GM12878 (cell line): ENCODE measurements at regions not wholly inside any gene's neighbourhood (a gene's known extent, or its start where the extent isn't known, plus 50 kb on each side); places are given as distances from the start of the nearest gene placed in this dataset.

Experiments used
- CTCF ChIP-seq, 3 experiments: IDR thresholded peaks in 2 of 3; conservative IDR thresholded peaks in 1 of 3; 2 replicates each; pipeline ENCODE4 v1.5.1; 2011; ENCODE audit warnings: low read depth in 3 of 3, low read length in 3 of 3, mild to moderate bottlenecking in 3 of 3, control low read depth in 2 of 3, moderate library complexity in 2 of 3, inconsistent platforms in 1 of 3, mixed read lengths in 1 of 3; ENCODE audit not compliant: control insufficient read depth in 2 of 3, insufficient read depth in 1 of 3; ENCODE audit errors: extremely low read depth in 1 of 3
- ESRRA ChIP-seq: IDR thresholded peaks from 2 replicates; pipeline ENCODE4 v1.6.1; 2012; ENCODE audit warnings: mild to moderate bottlenecking, low read length, improper control_type of control experiment
- FOXM1 ChIP-seq: IDR thresholded peaks from 2 replicates; pipeline ENCODE4 v1.6.1; 2012; ENCODE audit warnings: low read depth, mild to moderate bottlenecking, inconsistent platforms, low read length, moderate library complexity
- MEF2B ChIP-seq: fragments of 450-650 bp; IDR thresholded peaks from 2 replicates; pipeline ENCODE4 v1.6.1; 2018; ENCODE audit warnings: mild to moderate bottlenecking, moderate library complexity; ENCODE audit not compliant: partially characterized antibody, poor library complexity, severe bottlenecking
- SP1 ChIP-seq: IDR thresholded peaks from one replicate; pipeline ENCODE4 v1.6.1; 2011; ENCODE audit warnings: low read depth, low read length
- TF ChIP-seq, protein P1 (sequence below): fragments of 450-650 bp; IDR thresholded peaks from 2 replicates; pipeline ENCODE4 v1.6.1; 2016; ENCODE audit warnings: mild to moderate bottlenecking
- TF ChIP-seq, protein P2 (sequence below): IDR thresholded peaks from 2 replicates; pipeline ENCODE4 v1.6.1; 2012; ENCODE audit warnings: mild to moderate bottlenecking, low read depth, low read length

GRCh38 chr7:33842150-33842549 lies 63.2 kb upstream of the BMPER start:
- no peak for TF ChIP-seq ESRRA
- TF ChIP-seq CTCF (IDR thresholded peaks at IDR 0.05 in 2 of 3, conservative IDR thresholded peaks at IDR 0.05 in 1 of 3; ENCODE audit: control insufficient read depth in 2 of 3, extremely low read depth in 1 of 3, insufficient read depth in 1 of 3, low read depth in 3 of 3, low read length in 3 of 3) = no peak
- TF ChIP-seq, protein P1, sequence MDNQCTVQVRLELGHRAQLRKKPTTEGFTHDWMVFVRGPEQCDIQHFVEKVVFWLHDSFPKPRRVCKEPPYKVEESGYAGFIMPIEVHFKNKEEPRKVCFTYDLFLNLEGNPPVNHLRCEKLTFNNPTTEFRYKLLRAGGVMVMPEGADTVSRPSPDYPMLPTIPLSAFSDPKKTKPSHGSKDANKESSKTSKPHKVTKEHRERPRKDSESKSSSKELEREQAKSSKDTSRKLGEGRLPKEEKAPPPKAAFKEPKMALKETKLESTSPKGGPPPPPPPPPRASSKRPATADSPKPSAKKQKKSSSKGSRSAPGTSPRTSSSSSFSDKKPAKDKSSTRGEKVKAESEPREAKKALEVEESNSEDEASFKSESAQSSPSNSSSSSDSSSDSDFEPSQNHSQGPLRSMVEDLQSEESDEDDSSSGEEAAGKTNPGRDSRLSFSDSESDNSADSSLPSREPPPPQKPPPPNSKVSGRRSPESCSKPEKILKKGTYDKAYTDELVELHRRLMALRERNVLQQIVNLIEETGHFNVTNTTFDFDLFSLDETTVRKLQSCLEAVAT = no peak
- TF ChIP-seq, protein P2, sequence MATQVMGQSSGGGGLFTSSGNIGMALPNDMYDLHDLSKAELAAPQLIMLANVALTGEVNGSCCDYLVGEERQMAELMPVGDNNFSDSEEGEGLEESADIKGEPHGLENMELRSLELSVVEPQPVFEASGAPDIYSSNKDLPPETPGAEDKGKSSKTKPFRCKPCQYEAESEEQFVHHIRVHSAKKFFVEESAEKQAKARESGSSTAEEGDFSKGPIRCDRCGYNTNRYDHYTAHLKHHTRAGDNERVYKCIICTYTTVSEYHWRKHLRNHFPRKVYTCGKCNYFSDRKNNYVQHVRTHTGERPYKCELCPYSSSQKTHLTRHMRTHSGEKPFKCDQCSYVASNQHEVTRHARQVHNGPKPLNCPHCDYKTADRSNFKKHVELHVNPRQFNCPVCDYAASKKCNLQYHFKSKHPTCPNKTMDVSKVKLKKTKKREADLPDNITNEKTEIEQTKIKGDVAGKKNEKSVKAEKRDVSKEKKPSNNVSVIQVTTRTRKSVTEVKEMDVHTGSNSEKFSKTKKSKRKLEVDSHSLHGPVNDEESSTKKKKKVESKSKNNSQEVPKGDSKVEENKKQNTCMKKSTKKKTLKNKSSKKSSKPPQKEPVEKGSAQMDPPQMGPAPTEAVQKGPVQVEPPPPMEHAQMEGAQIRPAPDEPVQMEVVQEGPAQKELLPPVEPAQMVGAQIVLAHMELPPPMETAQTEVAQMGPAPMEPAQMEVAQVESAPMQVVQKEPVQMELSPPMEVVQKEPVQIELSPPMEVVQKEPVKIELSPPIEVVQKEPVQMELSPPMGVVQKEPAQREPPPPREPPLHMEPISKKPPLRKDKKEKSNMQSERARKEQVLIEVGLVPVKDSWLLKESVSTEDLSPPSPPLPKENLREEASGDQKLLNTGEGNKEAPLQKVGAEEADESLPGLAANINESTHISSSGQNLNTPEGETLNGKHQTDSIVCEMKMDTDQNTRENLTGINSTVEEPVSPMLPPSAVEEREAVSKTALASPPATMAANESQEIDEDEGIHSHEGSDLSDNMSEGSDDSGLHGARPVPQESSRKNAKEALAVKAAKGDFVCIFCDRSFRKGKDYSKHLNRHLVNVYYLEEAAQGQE = no peak
- TF ChIP-seq SP1 = no peak
- no peak for TF ChIP-seq FOXM1
- TF ChIP-seq MEF2B = no peak
